IMR-90 (cell line): ENCODE measurements at regions not wholly inside any gene's neighbourhood (a gene's known extent, or its start where the extent isn't known, plus 50 kb on each side); places are given as distances from the start of the nearest gene placed in this dataset.

Experiments used
- ATAC-seq: fragments of 200-7000 bp; cut with Tn5 transposase; 2 replicates; pipeline ENCODE4 v1.9.1; 2020; ENCODE audit warnings: low read depth, mild to moderate bottlenecking, moderate library complexity
- BruUV-seq: library from RNA; stranded (reverse); fragments of 400-500 nt; replicated peaks from 2 replicates; lab custom pipeline; 2021; lab: Mats Ljungman, UMichigan
- CTCF ChIA-PET: fragments of 300-600 bp; formaldehyde crosslinking; extraction: SDS; loops from one replicate; lab custom pipeline; 2021; ENCODE audit warnings: antibody characterized with exemption; lab: Yijun Ruan, JAX
- POLR2A ChIA-PET: fragments of 300-600 bp; sonication (Branson Sonifier 250); formaldehyde crosslinking; loops from one replicate; lab custom pipeline; 2022; ENCODE audit warnings: antibody characterized with exemption; ENCODE audit not compliant: unreplicated experiment; lab: Charles Lee
- DNase-seq: peaks from one replicate; pipeline ENCODE4 v3.0.0; 2013
- H2AFZ ChIP-seq: replicated peaks from 2 replicates; pipeline ENCODE3; 2013; ENCODE audit warnings: low read length, mild to moderate bottlenecking; ENCODE audit not compliant: poor library complexity
- H2AK5ac ChIP-seq: 2 replicates; pipeline ENCODE4 v1.6.1; 2013; ENCODE audit warnings: low read depth, low read length, inconsistent platforms
- H2AK9ac ChIP-seq: replicated peaks from 2 replicates; pipeline ENCODE3; 2013; ENCODE audit warnings: mild to moderate bottlenecking, low read depth, low read length, moderate library complexity; ENCODE audit not compliant: poor library complexity
- H2BK120ac ChIP-seq: 2 replicates; pipeline ENCODE4 v1.6.1; 2013; ENCODE audit warnings: low read depth, low read length, inconsistent platforms
- H2BK15ac ChIP-seq: 3 replicates; pipeline ENCODE4 v1.6.1; 2013; ENCODE audit warnings: low read depth, low read length, inconsistent platforms
- H2BK20ac ChIP-seq: 2 replicates; pipeline ENCODE4 v1.6.1; 2013; ENCODE audit warnings: low read depth, mild to moderate bottlenecking, inconsistent platforms, low read length, moderate library complexity
- H2BK5ac ChIP-seq: 2 replicates; pipeline ENCODE4 v1.6.1; 2013; ENCODE audit warnings: mild to moderate bottlenecking, low read depth, low read length, inconsistent platforms; ENCODE audit not compliant: poor library complexity, severe bottlenecking
- H3K14ac ChIP-seq: replicated peaks from 2 replicates; pipeline ENCODE4 v1.6.1; 2013; ENCODE audit warnings: low read depth, low read length, inconsistent platforms
- H3K18ac ChIP-seq: 2 replicates; pipeline ENCODE4 v1.6.1; 2013; ENCODE audit warnings: low read depth, low read length, control low read depth
- H3K23ac ChIP-seq: 2 replicates; pipeline ENCODE4 v1.6.1; 2013; ENCODE audit warnings: low read depth, low read length, inconsistent platforms
- H3K27ac ChIP-seq: 2 replicates; pipeline ENCODE4 v1.5.1; 2013; ENCODE audit warnings: mild to moderate bottlenecking, control low read depth, low read length; ENCODE audit not compliant: insufficient read depth
- H3K27me3 ChIP-seq: 2 replicates; pipeline ENCODE4 v1.6.1; 2013; ENCODE audit warnings: low read length; ENCODE audit not compliant: control insufficient read depth, insufficient read depth
- H3K36me3 ChIP-seq: 2 replicates; pipeline ENCODE4 v1.6.1; 2013; ENCODE audit warnings: low read length, mixed read lengths; ENCODE audit not compliant: control insufficient read depth, insufficient read depth
- H3K4ac ChIP-seq: 2 replicates; pipeline ENCODE4 v1.6.1; 2013; ENCODE audit warnings: low read depth, low read length, inconsistent platforms
- H3K4me1 ChIP-seq: 2 replicates; pipeline ENCODE4 v1.6.1; 2013; ENCODE audit warnings: low read length, mixed read lengths; ENCODE audit not compliant: control insufficient read depth, insufficient read depth
- H3K4me2 ChIP-seq: 2 replicates; pipeline ENCODE4 v1.6.1; 2013; ENCODE audit warnings: low read depth, mild to moderate bottlenecking, control low read depth, low read length, moderate library complexity
- H3K4me3 ChIP-seq: 2 replicates; pipeline ENCODE4 v1.5.1; 2013; ENCODE audit warnings: low read depth, mild to moderate bottlenecking, control low read depth, low read length, moderate library complexity; ENCODE audit not compliant: insufficient read depth
- H3K56ac ChIP-seq: 2 replicates; pipeline ENCODE4 v1.6.1; 2013; ENCODE audit warnings: low read length, inconsistent platforms; ENCODE audit not compliant: insufficient read depth; ENCODE audit errors: extremely low read depth
- H3K79me1 ChIP-seq, 2 experiments: 2 replicates each; pipeline ENCODE4 v1.6.1; 2013; ENCODE audit warnings: low read length in 2 of 2, inconsistent platforms in 1 of 2, low read depth in 1 of 2
- H3K9ac ChIP-seq: 2 replicates; pipeline ENCODE4 v1.6.1; 2013; ENCODE audit warnings: low read depth, low read length, control low read depth
- H3K9me1 ChIP-seq: 2 replicates; pipeline ENCODE4 v1.6.1; 2013; ENCODE audit warnings: low read length, inconsistent platforms; ENCODE audit not compliant: insufficient read depth
- H3K9me3 ChIP-seq: 2 replicates; pipeline ENCODE4 v1.6.1; 2013; ENCODE audit warnings: low read length; ENCODE audit not compliant: control insufficient read depth, insufficient read depth
- H4K20me1 ChIP-seq: 2 replicates; pipeline ENCODE4 v1.6.1; 2013; ENCODE audit warnings: low read length, inconsistent platforms; ENCODE audit not compliant: insufficient read depth
- H4K5ac ChIP-seq: 2 replicates; pipeline ENCODE4 v1.6.1; 2013; ENCODE audit warnings: mild to moderate bottlenecking, low read depth, low read length, control low read depth
- H4K8ac ChIP-seq, 2 experiments: 2 replicates each; pipeline ENCODE4 v1.6.1; 2013; ENCODE audit warnings: low read depth in 2 of 2, low read length in 2 of 2, control low read depth in 1 of 2, inconsistent platforms in 1 of 2
- H4K91ac ChIP-seq: 2 replicates; pipeline ENCODE4 v1.6.1; 2013; ENCODE audit warnings: low read depth, low read length, inconsistent platforms; ENCODE audit not compliant: insufficient read depth
- MXI1 ChIP-seq: IDR thresholded peaks from 2 replicates; pipeline ENCODE4 v1.6.1; 2012; ENCODE audit warnings: low read depth, mild to moderate bottlenecking, low read length, moderate library complexity, borderline replicate concordance
- WGBS, 2 experiments: methylation state at CpG; one replicate each; pipeline versions ENCODE4 v1.1.5 to v1.1.7; 2013; ENCODE audit warnings: missing lambda C conversion rate in 2 of 2; ENCODE audit not compliant: insufficient read length in 1 of 2; ENCODE audit errors: extremely low coverage in 2 of 2; 5-methylcytosine and 5-hydroxymethylcytosine counted together
- dilution Hi-C: fragments of 300-500 bp; cut with HindIII; formaldehyde crosslinking; loops from one replicate; pipeline ENCODE4 v1.14.3; 2018; ENCODE audit warnings: low sequenced_read_pairs; ENCODE audit not compliant: unreplicated experiment
- in situ Hi-C: fragments of 300-500 bp; cut with MboI; formaldehyde crosslinking; loops from 3 replicates; pipeline ENCODE4 v1.14.3; 2019; ENCODE audit warnings: low sequenced_read_pairs, inconsistent platforms, mixed read lengths
- intact Hi-C: fragments of 100-400 bp; cut with micrococcal nuclease; formaldehyde crosslinking; loops from 2 replicates; pipeline ENCODE4 v1.10.0; 2022

GRCh38 chr5:161134956-161135355 is 282.9 kb upstream of the ATP10B start:
- Histone ChIP-seq H3K79me1 (no peaks in the 10 kb centered on the region), H2BK120ac (no peak overlapping the region), H3K14ac (no peak overlapping the region), H3K23ac (no peak overlapping the region), H2BK5ac (no peak overlapping the region), H2BK20ac (no peak overlapping the region), H3K36me3 (no peaks in the 10 kb centered on the region), H4K91ac (no peak overlapping the region), H4K5ac (no peak overlapping the region), H4K8ac (no peak overlapping the region), H3K9me3 (peaks cover 3% of the 10 kb centered on the region; the same call in 1 of the 2 replicates), H4K20me1 (no peaks in the 10 kb centered on the region), H3K18ac (no peak overlapping the region), H3K9ac (no peak overlapping the region), H3K4me3 (no peak overlapping the region), H3K4me2 (no peak overlapping the region), H2AFZ (no peak overlapping the region), H3K27ac (no peak overlapping the region), H3K27me3 (no peaks in the 10 kb centered on the region), H3K9me1 (no peaks in the 10 kb centered on the region), H2AK9ac (no peak overlapping the region), H3K4me1 (no peaks in the 10 kb centered on the region), H2BK15ac (no peak overlapping the region), H3K4ac (no peak overlapping the region), H3K56ac (no peak overlapping the region), H2AK5ac (no peak overlapping the region)
- 19% methylated on average over 3 of the region's 5 CpGs; no CpG with 5 or more reads in 1 of the 2 experiments for WGBS, 2 experiments
- in situ Hi-C loops (no loop called here), intact Hi-C loops (no loop called here), dilution Hi-C loops (no loop called here)
- DNase-seq (no peak), ATAC-seq (no peak)
- ChIA-PET POLR2A (no interaction called here), CTCF (no interaction called here)
- no peak for TF ChIP-seq MXI1
- BruUV-seq: no TSS peak
